ENCODE measurements at regions not wholly inside any gene's neighbourhood (a gene's known extent, or its start where the extent isn't known, plus 50 kb on each side); places are given as distances from the start of the nearest gene placed in this dataset.
"Not testable (repeated sequence)": the region's sequence is repeated elsewhere in the genome, so short reads cannot be mapped to it uniquely, and the experiment has no call there.

- DNase-seq: no peak
Observed at GRCh38 chr7:125218076-125218475, 288.5 kb upstream of the POT1 start.

- DNase-seq: no peak
Observed at GRCh38 chr7:125201002-125201401, 271.4 kb upstream of the POT1 start.

DNA sequence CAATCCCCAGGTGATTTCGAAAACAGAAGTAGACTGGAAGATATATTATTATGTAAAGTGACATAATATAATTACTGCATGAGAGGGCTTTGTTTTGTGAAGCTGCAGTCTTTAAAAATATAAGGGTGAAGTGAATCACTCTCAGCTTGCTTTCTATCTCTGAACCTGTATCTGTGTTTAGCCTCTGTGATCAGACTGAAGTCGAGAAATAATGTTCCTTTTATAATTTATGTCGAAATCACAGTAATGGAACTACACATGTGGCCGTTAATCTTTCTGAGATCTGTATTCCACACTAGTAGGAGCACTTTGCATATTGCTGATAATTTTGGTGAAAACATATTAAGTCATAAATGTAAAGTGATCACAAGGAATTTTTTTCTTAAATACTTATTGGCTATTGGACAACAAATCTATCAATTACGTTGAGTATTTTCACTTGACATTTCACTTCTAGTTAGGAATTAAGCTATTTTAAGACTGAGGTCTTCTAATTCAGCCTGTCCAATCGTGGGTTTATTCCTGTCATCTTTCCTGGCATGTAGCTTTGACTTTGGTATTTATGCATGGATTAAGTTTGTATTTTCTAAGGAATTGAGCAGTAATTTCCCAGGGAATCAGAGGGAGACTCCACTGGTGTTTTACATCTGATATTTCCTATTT is 268.2 kb upstream of the POT1 start:
- DNase-seq: no peak

- DNase-seq: no peak
Observed at GRCh38 chr7:125195156-125195555, 265.5 kb upstream of the POT1 start.

DNA sequence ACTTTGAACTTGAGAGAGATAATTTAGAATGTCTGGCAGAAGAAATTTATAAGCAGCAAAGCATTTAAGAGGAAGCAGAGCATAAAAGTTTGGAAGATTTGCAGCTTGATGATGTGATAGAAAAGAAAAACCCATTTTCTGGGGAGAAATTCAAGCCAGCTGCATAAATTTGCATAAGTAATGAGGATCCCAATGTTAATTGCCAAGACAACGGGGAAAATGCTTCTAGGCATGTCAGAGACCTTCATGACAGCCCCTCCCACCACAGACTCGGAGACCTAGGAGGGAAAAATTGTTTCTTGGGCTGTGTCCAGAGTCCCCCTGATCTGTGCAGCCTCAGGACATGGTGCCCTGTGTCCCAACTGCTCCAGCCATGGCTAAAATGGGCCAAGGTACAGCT is 263.6 kb upstream of the POT1 start:
- DNase-seq: no peak

GRCh38 chr7:125184801-125185200 is 255.2 kb upstream of the POT1 start:
- no peak for DNase-seq

GRCh38 chr7:125181569-125182267 is 252.1 kb upstream of the POT1 start:
- not testable (repeated sequence) for DNase-seq

DNA sequence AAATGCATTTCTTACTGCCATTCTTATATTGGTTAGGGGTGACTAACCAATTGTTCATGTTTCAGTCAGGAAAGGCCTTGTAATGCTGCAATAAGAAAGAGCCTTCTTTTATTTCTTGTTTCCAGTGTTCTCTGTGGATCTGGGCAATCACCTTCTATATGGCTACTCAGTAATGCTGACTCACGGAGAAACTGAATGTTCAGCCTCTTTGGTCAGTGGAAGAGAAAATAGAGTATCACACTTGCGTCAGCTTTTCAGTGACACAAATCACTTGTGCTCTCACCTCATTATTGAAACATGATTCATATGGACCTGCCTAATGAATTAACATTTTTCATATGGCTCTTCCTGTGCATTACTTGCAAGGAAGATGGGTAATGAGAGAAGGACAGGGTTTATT is 243.9 kb upstream of the POT1 start:
- no peak for DNase-seq

DNA sequence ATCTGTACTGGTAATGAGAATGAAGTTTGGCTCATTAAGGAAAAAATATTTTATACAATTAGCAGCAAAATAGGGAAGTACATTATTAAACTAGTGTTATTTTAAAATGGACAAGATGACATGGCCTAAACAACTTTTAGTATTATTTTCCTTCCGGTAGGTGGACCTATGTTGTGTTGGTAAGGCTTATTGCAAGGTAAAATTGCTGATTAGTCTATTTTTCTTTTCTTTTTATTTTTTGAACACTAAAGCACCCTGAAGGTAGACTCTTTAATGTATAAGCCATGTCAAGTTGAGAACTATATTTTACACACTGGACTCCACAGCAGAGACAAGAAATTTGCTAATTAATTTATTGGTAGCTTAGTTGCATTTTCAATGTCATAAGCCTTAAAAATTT is 239.5 kb upstream of the POT1 start:
- no peak for DNase-seq

DNA sequence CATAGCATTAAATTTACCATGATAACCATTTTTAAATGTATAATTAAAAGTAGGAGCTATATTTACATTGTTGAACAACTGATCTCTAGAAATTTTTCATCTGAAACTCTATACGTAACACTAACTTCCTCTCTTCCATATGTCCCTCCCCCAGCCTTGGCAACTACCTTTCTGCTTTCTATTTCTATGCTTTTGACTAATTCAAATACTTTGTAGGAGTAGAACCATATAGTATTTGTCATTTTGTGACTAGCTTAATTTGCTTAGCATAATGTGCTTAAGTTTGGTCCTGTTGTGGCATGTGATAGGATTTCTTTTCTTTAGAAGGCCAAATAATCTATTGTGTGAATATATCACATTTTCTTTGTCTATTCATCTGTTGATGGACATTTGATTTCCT is 225.3 kb upstream of the POT1 start:
- DNase-seq: no peak

DNA sequence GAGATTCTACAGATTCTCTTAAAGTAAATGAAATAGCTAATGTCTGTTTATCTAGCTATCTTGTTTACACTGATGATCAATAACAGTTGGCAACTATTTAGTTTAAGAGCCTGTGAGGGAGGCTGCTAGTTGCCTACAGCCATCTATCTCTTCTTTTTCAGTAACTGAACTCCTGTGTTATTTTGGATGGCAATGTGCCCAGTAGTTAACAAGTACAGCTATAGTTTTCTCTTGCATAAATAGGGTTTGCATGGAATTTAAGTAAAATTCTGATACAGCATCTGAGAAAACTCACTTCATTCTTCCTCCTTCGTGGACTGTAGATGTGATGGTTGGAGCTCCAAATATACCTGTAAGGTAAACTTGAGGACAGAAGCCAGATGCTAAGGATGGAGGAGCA is 219.5 kb upstream of the POT1 start:
- DNase-seq: no peak

- no peak for DNase-seq
Observed at GRCh38 chr7:125147047-125147446, 217.4 kb upstream of the POT1 start.

GRCh38 chr7:125136755-125137532 is 207.3 kb upstream of the POT1 start:
- DNase-seq: no peak

DNA sequence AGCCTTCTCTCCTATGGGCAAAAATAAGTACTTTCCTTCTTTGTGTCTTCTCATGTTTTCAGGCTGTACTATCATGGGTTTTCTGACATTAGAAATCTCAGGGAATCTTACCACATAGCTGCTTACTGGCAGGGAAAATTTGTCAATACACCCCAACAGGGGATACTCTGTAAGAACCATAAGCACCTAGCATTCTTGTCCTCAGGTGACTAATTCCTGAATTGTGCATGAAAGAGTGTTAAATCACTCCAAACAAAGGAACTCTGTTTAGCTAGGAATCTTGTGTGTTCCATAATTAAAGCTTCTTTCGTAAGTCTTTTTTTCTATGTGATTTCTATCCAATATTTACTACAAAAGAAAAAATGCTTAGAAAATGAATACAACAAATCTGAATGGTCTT is 206.7 kb upstream of the POT1 start:
- no peak for DNase-seq

- DNase-seq: no peak
Observed at GRCh38 chr7:125130173-125130572, 200.5 kb upstream of the POT1 start.

DNA sequence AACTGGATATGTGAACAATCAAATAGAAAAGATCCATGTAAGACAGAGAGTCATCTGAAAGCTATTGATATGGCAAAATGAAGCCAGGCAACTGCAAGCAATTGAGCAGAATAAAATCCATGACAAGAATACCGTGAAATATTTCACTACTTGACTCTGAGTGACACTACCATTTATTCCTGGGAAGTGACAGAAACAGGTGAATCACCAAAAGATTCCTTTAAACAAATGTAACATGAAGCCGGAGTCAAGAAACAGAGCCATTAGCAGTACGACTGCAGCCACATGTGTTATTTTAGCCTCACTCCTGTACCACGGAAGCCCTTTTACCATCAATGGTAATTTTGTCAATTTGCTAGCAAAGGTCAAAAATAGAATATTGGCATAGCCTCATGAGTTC is 197.7 kb upstream of the POT1 start:
- DNase-seq: no peak

DNA sequence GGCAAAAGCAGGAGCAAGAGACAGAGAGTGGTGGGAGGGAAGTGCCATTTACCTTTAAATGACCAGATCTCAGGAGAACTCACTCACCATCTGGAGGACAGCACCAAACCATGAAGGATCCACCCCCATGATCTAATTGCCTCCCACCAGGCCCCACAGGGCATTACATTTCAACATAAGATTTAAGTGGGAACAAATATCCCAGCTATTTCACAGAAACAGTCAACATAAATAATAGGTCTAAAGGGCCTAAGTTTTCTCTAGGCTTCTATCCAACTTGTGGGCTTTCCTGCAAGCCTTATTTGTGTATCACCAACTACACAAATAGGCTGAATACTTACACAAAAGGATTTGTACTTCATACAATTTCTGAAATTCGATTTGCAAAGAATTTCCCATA is 196.8 kb upstream of the POT1 start:
- DNase-seq: no peak

- DNase-seq: no peak
Observed at GRCh38 chr7:125125315-125125714, 195.7 kb upstream of the POT1 start.

- DNase-seq: no peak
Observed at GRCh38 chr7:125122173-125122572, 192.5 kb upstream of the POT1 start.

DNA sequence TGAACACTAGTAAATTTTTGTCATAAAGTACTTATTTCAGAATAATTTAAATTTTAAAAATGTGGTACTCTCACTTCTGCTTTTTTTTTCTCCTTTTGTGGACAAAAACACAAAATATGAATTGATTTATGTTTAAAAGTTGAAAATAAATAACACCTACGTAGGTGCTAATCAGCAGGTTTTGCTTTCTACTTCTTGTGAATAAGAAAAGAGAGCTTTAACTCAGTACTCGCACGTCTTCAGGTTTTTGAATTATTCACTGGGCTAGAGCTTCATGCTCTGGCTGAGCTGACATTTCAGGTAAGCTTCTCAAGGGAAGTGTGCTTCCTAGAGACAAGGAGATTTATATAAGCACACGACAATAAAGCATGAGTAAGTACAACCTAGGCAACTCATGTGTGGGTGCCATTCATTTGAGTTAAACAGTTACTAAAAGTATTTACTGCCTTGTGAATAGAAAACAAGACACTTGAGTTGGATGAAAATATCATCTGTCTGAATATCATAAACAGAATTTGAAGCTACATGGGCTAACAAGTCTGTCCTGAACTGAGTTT is 190.0 kb upstream of the POT1 start:
- DNase-seq: no peak

DNA sequence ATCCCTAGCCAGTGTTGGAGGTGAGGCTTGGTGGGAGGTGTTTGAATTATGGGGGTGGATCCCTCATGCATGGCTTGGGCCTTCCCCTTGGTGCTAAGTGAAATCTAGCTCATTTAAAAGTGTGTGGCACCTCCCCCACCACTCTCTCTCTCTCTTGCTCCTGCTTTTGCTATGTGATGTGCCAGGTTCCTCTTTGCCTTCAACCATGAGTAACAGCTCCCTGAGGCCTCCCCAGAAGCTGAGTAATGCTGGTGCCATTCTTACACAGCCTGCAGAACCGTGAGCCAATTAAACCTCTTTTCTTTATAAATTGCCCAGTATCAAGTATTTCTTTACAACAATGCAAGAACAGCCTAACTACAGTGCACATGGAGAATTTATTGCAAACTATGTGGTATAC is 188.8 kb upstream of the POT1 start:
- no peak for DNase-seq

GRCh38 chr7:125112850-125113249 is 183.2 kb upstream of the POT1 start:
- DNase-seq: no peak

DNA sequence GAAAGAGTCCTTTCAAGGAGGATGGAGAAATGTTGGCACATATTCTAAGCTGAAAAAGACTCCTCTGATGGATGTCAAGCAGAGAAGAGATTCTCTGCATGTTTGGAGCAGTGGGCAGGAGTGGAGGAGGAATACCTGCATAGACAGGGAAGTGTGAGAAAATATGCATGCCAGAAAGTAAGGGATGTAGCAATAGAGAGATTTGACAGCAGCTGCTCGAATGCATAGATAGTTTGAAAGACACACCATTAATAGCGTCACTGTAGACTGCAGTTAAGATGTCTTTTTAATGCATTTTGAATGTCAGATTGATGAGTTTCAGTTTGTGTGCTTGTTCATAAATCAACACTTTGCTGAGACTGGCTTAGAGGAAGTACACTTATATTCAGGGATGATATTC is 169.9 kb upstream of the POT1 start:
- no peak for DNase-seq
